Mesothelial cell of epicardium (in vitro differentiated cells): ENCODE measurements at regions not wholly inside any gene's neighbourhood (a gene's known extent, or its start where the extent isn't known, plus 50 kb on each side); places are given as distances from the start of the nearest gene placed in this dataset.
"Not testable (repeated sequence)": the region's sequence is repeated elsewhere in the genome, so short reads cannot be mapped to it uniquely, and the experiment has no call there.

Experiments used
- DNase-seq, 2 experiments: peaks; one replicate each; pipeline ENCODE4 v3.0.0; 2021; ENCODE audit warnings: low spot score in 2 of 2; ENCODE audit not compliant: unreplicated experiment in 2 of 2
- H3K27ac Mint-ChIP-seq: 2 replicates; pipeline ENCODE4 v1.8.0; 2021; ENCODE audit warnings: mixed read lengths
- H3K27me3 Mint-ChIP-seq: 2 replicates; pipeline ENCODE4 v1.8.0; 2021; ENCODE audit warnings: low read depth, mixed read lengths
- H3K36me3 Mint-ChIP-seq: 2 replicates; pipeline ENCODE4 v1.8.0; 2021; ENCODE audit warnings: mixed read lengths
- H3K4me1 Mint-ChIP-seq: 2 replicates; pipeline ENCODE4 v1.8.0; 2021; ENCODE audit warnings: mixed read lengths
- H3K4me3 Mint-ChIP-seq: 2 replicates; pipeline ENCODE4 v1.8.0; 2021; ENCODE audit warnings: mild to moderate bottlenecking, moderate library complexity, mixed read lengths
- H3K9me3 Mint-ChIP-seq: 2 replicates; pipeline ENCODE4 v1.8.0; 2021; ENCODE audit warnings: mixed read lengths

DNA sequence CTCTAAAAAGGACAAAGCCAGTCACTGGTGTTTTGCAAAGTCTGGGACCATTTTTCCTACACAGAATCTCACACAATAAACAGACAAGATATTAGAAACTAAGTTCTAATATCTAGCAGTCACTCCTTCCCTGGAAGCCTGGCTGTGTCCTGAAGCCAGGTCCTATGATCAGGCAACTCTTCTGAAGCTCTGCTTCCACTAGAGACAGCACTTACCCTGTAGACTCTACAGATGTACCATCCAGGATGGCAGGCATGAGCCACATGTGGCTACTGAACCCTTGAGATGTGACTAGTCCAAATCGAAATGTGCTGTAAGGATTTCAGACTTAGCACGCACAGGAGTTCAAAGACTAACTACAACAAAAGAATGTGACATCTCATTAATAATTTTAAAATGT lies 110.3 kb upstream of the NBPF9 start:
- H3K36me3 Mint-ChIP-seq, H3K9me3 Mint-ChIP-seq, H3K4me1 Mint-ChIP-seq, H3K27me3 Mint-ChIP-seq, DNase-seq, H3K27ac Mint-ChIP-seq, H3K4me3 Mint-ChIP-seq: not testable (repeated sequence)

DNA sequence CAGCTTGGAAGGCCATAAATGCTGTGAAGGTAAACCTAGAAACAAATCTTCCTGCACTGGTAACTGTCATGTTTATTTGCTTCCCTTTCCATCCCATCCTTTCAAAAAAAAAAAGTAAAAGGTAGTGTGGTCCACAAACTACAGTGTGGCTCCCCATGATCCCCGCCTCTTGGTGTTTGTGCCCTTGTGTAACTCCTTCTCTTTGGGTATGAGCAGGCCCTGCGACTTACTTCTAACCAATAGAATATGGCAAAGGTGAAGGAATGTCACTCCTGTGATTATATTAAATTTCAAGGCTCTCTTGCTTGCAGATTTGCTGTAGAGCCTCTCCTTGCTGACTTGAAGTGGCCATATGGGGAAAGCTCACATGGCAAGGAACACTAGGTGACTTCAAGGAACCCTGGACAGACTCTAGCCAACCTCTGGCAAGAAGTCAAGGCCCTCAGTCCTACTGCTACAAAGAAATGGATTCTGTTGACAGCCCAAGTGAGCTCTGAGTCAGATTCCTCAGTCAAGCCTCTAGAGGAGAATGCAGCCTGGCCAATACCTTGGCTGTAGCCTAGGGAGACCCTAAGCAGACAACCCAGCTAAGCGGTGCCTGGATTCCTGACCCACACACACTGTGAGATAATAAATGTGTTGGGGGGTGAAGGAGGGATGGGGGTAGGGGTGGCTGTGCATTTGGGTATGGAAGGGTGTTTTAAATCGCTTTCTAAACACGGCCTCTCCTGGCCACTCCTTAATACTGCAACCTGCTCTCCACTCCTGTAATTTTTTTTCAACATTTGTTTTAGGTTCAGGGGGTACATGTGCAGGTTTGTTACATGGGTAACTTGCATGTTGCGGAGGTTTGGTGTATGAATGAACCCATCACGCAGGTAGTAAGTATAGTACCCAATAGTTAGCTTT lies 115.0 kb upstream of the NBPF9 start:
- DNase-seq, H3K4me1 Mint-ChIP-seq, H3K4me3 Mint-ChIP-seq, H3K9me3 Mint-ChIP-seq, H3K36me3 Mint-ChIP-seq, H3K27ac Mint-ChIP-seq, H3K27me3 Mint-ChIP-seq: not testable (repeated sequence)

DNA sequence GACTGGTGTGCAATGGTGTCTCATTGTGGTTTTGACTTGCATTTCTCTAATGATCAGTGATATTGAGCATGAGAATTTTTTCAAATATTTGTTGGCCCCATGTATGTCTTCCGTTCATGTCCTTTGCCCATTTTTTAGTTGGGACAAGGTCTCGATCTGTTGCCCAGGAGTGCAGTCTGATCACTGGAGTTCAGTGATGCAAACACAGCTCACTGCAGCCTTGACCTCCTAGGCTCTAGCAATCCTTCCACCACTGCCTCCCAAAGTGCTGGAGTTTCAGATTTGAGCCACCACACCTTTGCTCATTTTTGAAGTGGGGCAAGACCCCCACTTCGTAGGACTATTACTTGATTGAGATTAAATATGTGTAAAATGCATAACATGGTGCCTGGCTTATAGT lies 116.2 kb upstream of the NBPF9 start:
- H3K27me3 Mint-ChIP-seq, H3K27ac Mint-ChIP-seq, DNase-seq, H3K9me3 Mint-ChIP-seq, H3K4me3 Mint-ChIP-seq, H3K36me3 Mint-ChIP-seq, H3K4me1 Mint-ChIP-seq: not testable (repeated sequence)

DNA sequence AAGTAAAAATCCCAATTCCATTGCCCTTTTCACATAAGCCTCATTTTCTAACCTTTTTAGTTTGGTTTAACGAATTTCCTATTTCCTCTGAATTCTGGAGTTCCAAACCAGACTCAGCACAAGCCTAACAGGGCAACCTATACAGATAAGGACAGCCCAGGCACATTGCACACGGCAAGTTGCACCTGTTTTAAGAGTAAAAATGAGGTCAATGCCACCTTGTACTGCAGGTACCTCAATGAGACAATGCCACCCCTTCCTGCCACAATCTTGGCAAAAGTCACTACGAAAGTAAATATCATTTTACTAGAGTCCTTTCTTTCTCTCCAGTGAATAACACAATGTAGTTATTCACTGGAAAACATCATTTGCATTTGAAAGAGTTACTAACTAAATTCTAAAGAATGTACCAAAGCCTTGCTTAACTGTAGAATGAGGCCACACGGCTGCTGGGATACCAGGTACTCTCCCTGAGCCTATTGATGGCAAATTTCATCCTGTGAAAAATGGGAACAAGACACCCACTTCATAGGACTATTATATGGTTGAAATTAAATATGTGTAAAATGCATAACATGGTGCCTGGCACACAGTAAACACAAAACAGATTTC lies 117.2 kb upstream of the NBPF9 start:
- H3K27me3 Mint-ChIP-seq, H3K4me3 Mint-ChIP-seq, H3K27ac Mint-ChIP-seq, H3K9me3 Mint-ChIP-seq, H3K36me3 Mint-ChIP-seq, H3K4me1 Mint-ChIP-seq, DNase-seq: not testable (repeated sequence)

DNA sequence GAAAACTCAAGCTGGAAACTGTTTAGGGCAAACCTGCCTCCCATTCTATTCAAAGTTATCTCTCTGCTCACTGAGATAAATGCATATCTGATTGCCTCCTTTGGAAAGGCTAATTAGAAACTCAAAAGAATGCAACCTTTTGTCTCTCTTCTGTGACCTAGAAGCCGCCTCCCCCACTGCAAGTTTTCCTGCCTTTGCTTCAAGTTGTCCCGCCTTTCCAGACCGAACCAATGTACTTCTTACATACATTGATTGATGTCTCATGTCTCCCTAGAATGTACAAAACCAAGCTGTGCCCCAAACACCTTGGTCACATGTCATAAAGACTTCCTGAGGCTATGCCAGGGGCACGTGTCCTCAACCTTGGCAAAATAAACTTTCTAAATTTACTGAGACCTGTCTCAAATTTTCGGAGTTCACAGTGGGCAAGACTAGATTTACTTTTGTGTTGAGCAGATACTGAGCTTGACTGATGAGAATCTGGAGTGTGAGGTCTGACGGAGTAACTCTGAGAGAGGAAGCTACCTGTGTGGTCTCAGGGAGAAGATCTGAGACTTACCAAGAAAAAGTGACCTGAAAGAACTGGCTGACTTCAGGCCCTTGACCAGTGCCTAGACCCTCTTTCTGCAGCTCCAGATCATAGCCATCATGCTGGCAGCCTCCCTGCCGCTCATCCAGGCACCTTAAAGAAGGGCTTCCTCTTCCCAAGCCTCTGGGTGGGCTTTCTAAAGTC lies 124.7 kb upstream of the NBPF9 start:
- H3K4me3 Mint-ChIP-seq, H3K27ac Mint-ChIP-seq, H3K4me1 Mint-ChIP-seq: not testable (repeated sequence)

DNA sequence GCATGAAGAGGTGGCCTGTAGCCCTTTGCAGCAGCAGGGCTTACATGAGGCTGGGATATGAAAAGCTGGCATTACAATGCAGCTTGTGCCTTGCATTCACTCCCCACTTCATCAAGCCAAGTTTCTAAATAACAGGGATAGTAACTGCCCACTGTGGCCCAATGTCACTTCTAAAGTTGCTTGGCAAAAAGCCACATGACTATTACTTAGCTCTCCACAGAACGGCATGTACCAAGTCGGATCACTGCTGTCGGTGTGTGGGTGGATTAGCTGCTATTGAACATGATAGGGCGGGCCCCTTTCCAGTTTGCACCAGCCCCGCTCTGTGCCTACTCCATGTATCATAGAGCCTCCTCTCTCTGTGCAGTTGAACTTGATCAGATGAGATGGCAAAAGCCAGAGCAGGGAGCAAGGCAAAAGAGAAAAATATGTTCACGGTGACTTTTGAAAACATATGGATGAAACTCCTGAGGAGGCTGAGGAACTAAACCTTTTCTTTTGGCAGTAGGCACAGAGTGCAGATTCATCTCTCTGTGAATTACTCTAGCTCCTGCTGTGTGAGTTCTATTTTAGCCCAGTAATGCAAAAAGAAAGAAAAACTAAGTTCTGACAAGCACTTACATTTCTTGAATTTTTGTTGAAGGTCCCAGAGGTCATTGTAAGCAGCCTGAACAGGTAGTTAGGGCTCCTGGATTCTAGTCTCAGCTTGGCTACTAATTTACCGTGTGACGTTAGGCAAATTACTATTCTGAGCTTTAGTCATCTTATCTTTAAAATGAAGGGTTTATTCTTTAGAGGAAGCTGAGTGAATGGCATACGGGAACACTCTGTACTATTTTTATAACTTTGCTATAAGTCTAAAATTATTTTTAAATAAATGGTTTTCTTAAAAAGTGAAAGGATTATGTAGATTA lies 125.6 kb upstream of the NBPF9 start:
- not testable (repeated sequence) for H3K27me3 Mint-ChIP-seq

More for the DNA sequence above, 124.7 kb upstream of the NBPF9 start:
- H3K36me3 Mint-ChIP-seq, H3K9me3 Mint-ChIP-seq, H3K27me3 Mint-ChIP-seq, DNase-seq: not testable (repeated sequence)

DNA sequence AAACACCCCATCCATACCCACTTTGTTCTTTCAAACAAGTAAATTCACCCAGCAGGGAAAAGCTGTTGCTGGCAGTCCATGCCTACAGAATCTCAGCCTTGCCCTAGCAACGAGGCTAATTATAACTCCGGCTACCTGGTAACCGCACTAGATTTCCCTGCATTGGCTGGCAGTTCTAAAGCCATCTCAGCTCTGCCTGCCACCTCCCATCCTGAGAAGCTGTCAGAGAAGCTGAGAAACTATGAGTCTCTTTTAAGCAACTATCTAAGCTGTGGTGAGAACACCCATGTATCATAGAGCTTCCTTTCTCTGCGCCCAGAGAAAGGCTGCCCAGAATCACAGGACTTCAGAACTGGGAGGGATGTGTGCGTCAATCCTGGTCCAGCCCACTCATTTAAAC lies 126.5 kb upstream of the NBPF9 start:
- H3K27ac Mint-ChIP-seq, H3K27me3 Mint-ChIP-seq, H3K4me3 Mint-ChIP-seq, DNase-seq, H3K36me3 Mint-ChIP-seq, H3K9me3 Mint-ChIP-seq, H3K4me1 Mint-ChIP-seq: not testable (repeated sequence)

More for the DNA sequence above, 125.6 kb upstream of the NBPF9 start:
- not testable (repeated sequence) for H3K4me1 Mint-ChIP-seq, H3K4me3 Mint-ChIP-seq, H3K36me3 Mint-ChIP-seq, H3K27ac Mint-ChIP-seq, H3K9me3 Mint-ChIP-seq, DNase-seq

DNA sequence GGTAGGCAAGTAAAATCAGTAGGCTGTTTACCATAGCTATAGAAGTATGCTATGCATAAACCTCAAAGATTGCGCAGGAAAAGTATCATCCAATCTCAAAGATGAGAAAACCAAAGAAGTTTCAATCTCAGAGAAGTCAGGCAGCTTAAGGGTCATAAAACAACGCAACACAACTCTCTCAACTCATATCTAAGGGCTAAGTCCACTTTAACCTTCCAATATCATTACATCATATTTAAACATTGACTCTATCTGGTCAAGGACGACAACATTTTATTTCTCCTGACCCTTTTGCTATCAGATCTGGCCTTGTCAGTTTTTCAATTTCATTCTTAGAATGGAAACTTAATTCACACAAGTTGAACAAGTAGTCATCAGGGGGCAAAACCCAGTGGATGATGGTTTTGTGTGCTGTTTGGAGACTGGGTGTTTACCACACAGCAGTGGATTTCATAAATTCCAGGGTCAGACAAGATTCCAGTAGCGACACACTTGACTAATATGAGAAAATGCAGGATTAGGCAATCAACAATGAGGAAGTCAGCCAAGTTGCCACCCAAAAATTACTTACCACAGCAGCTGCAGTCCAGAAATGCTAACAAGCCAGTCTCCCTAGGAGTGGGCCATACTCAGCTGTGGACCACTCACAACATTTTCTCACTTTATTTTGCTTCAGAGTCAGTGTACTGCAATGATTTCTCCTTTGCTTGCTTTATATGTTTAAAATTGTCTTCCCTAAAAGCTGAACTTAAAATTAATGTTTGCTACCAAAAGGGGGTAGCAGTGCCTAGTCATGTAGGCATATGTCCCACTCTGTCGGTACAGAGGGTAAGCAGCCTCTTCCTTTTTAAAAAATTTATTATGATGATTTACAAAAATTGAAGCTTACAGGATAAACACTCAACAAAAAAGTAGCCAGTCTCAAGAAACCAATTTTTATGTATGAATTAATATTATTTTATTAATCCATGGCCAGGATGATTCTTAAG lies 131.9 kb upstream of the NBPF9 start:
- not testable (repeated sequence) for H3K27me3 Mint-ChIP-seq, H3K4me3 Mint-ChIP-seq, H3K27ac Mint-ChIP-seq, DNase-seq, H3K9me3 Mint-ChIP-seq, H3K36me3 Mint-ChIP-seq, H3K4me1 Mint-ChIP-seq

DNA sequence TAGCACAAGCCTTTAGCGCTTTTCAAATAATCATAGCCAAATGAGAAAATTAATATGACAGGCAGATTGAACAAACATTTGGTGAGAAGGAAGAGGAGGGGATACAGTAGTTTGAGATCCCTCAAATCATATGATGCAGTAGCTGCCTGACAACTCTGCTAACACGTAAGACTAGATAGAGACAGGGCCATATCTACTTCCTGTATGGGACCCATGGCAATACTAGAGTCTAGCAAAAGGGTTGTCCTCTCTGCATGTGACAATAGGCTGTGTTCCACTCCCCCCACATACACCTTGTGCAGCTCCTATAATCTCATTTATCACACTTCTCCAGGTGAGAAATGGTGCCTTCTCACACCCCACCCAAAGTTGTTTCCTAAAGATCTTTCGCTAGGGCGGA lies 134.2 kb upstream of the NBPF9 start:
- H3K27ac Mint-ChIP-seq, H3K27me3 Mint-ChIP-seq, H3K4me1 Mint-ChIP-seq, H3K36me3 Mint-ChIP-seq, DNase-seq, H3K4me3 Mint-ChIP-seq, H3K9me3 Mint-ChIP-seq: not testable (repeated sequence)

DNA sequence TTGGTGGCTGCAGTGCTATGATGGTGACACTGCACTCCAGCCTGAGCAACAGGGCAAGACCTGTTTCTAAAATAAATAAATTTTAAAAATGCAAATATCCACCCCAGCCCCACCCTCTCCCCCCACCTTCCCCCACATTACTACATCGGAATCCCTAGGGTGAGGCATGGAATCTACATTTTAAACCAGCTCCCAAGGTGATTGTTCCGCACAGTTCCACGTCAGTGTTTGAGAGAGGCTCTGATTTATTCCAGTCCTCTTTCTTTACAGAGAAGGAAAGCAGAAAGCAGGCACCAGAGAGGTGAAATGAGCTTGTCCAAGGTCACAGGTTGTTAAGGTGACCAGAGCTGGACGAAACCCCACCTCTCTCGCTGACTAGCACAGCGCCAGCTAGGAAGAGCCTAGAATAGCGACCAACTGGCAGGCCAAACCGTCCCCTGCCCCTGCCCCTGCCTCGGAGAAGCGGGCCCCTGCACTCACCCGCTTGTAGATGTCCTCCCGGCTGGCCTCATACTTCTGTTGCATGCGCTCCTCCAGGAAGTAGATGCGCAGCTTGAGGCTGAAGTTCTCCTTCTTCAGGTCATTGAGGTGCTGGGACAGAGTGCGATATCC lies 136.7 kb upstream of the NBPF9 start:
- not testable (repeated sequence) for H3K27me3 Mint-ChIP-seq, H3K36me3 Mint-ChIP-seq, H3K4me3 Mint-ChIP-seq, H3K9me3 Mint-ChIP-seq, H3K27ac Mint-ChIP-seq, DNase-seq, H3K4me1 Mint-ChIP-seq

DNA sequence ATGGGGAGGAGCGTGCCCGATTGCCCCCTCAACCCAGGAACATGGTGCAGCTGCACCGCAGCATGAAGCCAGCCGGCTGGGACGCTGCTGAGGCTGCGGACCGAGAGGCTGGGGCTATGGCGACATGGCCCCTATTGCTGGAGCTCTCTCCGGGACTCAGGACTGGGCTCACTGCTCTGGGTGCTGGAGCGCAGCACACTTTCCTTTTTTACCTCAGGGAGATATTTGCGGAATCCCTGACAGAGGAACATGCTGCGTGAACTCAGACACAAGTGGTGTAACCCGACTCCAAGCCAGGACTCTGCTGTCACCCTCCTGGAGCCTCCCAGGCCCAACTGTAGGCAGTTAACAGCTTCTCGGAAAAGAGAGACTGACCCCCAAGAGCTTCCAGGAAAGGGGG lies 137.2 kb upstream of the NBPF9 start:
- not testable (repeated sequence) for DNase-seq, H3K9me3 Mint-ChIP-seq, H3K4me3 Mint-ChIP-seq, H3K27ac Mint-ChIP-seq, H3K36me3 Mint-ChIP-seq, H3K27me3 Mint-ChIP-seq, H3K4me1 Mint-ChIP-seq

DNA sequence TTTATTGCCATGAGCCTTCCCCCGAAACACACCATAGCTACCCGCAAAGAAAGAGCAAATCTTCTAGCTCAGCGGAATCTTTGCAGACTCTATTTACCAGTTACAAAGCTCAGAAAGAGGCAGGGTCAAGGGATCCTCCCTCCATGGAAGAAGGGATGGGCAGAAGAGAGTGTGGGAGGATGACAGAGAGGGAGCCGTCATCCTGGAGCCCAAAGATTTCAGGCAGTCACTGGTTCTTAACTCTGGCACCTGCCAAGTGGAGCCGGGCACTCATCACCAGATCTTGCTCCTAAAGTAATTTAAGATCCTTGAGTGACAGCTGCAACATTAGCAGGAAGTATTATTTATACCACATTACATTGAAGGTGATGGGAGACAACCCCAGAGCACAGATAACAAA lies 137.9 kb upstream of the NBPF9 start:
- H3K36me3 Mint-ChIP-seq, H3K9me3 Mint-ChIP-seq, H3K27me3 Mint-ChIP-seq, H3K27ac Mint-ChIP-seq, H3K4me3 Mint-ChIP-seq, DNase-seq, H3K4me1 Mint-ChIP-seq: not testable (repeated sequence)
